Gastroesophageal sphincter (tissue), 3 donors: ENCODE measurements at regions not wholly inside any gene's neighbourhood (a gene's known extent, or its start where the extent isn't known, plus 50 kb on each side); places are given as distances from the start of the nearest gene placed in this dataset.

Source experiments
- CTCF ChIP-seq, 4 experiments: fragments of 200-600 bp in 2 of 4; fragments of 450-650 bp in 2 of 4; sonication (generic) in 1 of 4; IDR thresholded peaks; one replicate each; pipeline ENCODE4 v1.5.1; 2017 to 2019; ENCODE audit warnings: antibody characterized with exemption in 4 of 4, mild to moderate bottlenecking in 2 of 4, moderate library complexity in 2 of 4
- POLR2A ChIP-seq, 2 donors: fragments of 450-650 bp; IDR thresholded peaks; one replicate each; pipeline ENCODE4 v1.6.1; 2017; ENCODE audit warnings: antibody characterized with exemption in 2 of 2, mild to moderate bottlenecking in 2 of 2, moderate library complexity in 1 of 2

- TF ChIP-seq CTCF (IDR thresholded peaks at IDR 0.05) (no peak), POLR2A (IDR thresholded peaks at IDR 0.05) (no peak)
These were observed 327.5 kb downstream of the C11orf87 start for GRCh38 chr11:109749476-109749875.
